ENCODE measurements at regions not wholly inside any gene's neighbourhood (a gene's known extent, or its start where the extent isn't known, plus 50 kb on each side); places are given as distances from the start of the nearest gene placed in this dataset.
"Not testable (repeated sequence)": the region's sequence is repeated elsewhere in the genome, so short reads cannot be mapped to it uniquely, and the experiment has no call there.

GRCh38 chr13:84730376-84730775 lies 848.1 kb upstream of the SLITRK1 start:
- no peak overlapping the region for H3K4me3 ChIP-seq (ENCODE audit: low read depth, low read length)
- TF ChIP-seq, protein P1, sequence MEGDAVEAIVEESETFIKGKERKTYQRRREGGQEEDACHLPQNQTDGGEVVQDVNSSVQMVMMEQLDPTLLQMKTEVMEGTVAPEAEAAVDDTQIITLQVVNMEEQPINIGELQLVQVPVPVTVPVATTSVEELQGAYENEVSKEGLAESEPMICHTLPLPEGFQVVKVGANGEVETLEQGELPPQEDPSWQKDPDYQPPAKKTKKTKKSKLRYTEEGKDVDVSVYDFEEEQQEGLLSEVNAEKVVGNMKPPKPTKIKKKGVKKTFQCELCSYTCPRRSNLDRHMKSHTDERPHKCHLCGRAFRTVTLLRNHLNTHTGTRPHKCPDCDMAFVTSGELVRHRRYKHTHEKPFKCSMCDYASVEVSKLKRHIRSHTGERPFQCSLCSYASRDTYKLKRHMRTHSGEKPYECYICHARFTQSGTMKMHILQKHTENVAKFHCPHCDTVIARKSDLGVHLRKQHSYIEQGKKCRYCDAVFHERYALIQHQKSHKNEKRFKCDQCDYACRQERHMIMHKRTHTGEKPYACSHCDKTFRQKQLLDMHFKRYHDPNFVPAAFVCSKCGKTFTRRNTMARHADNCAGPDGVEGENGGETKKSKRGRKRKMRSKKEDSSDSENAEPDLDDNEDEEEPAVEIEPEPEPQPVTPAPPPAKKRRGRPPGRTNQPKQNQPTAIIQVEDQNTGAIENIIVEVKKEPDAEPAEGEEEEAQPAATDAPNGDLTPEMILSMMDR (IDR thresholded peaks at IDR 0.05; ENCODE audit: low read depth, low read length): no peak

GRCh38 chr13:84705982-84706710 lies 823.9 kb upstream of the SLITRK1 start:
- H3K4me3 ChIP-seq (ENCODE audit: low read depth, low read length): no peak overlapping the region
- TF ChIP-seq, protein P1 (IDR thresholded peaks at IDR 0.05; ENCODE audit: low read depth, low read length): no peak

GRCh38 chr13:84702174-84702573 lies 819.9 kb upstream of the SLITRK1 start:
- H3K4me3 ChIP-seq (ENCODE audit: low read depth, low read length): no peak overlapping the region
- TF ChIP-seq, protein P1 (IDR thresholded peaks at IDR 0.05; ENCODE audit: low read depth, low read length): no peak

- not testable (repeated sequence) for H3K4me3 ChIP-seq (ENCODE audit: low read depth, low read length)
Measured at GRCh38 chr13:84697591-84697990, 815.3 kb upstream of the SLITRK1 start.

- TF ChIP-seq, protein P1 (IDR thresholded peaks at IDR 0.05; ENCODE audit: low read depth, low read length): no peak
- H3K4me3 ChIP-seq (ENCODE audit: low read depth, low read length): no peak overlapping the region
Measured at GRCh38 chr13:84686973-84687372, 804.7 kb upstream of the SLITRK1 start.

GRCh38 chr13:84686458-84686857 lies 804.2 kb upstream of the SLITRK1 start:
- no peak overlapping the region for H3K4me3 ChIP-seq (ENCODE audit: low read depth, low read length)
- TF ChIP-seq, protein P1 (IDR thresholded peaks at IDR 0.05; ENCODE audit: low read depth, low read length): no peak

DNA sequence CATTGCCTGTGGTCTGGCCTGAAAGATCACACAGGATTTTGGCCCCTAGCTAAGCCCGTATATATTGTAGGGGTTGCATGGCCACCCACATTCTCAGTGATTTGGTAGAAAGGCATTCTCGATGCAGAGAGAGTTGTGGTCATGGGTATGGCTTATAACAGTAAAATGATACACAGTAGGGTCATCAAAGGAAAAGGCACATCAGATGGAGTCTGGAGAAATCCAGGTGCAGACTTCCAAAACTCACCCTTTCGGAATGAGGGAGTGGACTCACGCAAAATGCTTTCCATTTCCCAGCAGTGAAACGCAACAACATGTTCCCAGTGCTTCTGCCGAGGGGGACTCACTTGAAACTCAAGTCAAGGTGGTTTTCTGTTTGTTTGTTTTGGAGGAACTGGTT lies 802.5 kb upstream of the SLITRK1 start:
- TF ChIP-seq, protein P1 (IDR thresholded peaks at IDR 0.05; ENCODE audit: low read depth, low read length): no peak
- no peak overlapping the region for H3K4me3 ChIP-seq (ENCODE audit: low read depth, low read length)
